ENCODE measurements at regions not wholly inside any gene's neighbourhood (a gene's known extent, or its start where the extent isn't known, plus 50 kb on each side); places are given as distances from the start of the nearest gene placed in this dataset.
"Not testable (repeated sequence)": the region's sequence is repeated elsewhere in the genome, so short reads cannot be mapped to it uniquely, and the experiment has no call there.

- no peaks in the 10 kb centered on the region for H3K36me3 ChIP-seq (ENCODE audit: control insufficient read depth in 2 of 2, insufficient read depth in 1 of 2, low read length in 2 of 2)
- CTCF ChIA-PET, result interaction anchor here (0.6 kb wide), 1 partner anchor 1439 kb away, joined by 4 read pairs; no protein-coding TSS in a partner anchor
- TF ChIP-seq ZNF404 (tag by site-specific recombination; IDR thresholded peaks at IDR 0.05) (no peak), ZEB2 (tag by site-specific recombination; IDR thresholded peaks at IDR 0.05) (no peak)
- H3K27ac ChIP-seq (ENCODE audit: extremely low read depth, low read depth, low read length), result no peak overlapping the region
- H3K9me3 ChIP-seq (ENCODE audit: control insufficient read depth, insufficient read depth, low read depth, low read length), result no peaks in the 10 kb centered on the region
- POLR2A ChIA-PET, result no interaction called here
- H3K4me1 ChIP-seq (ENCODE audit: control insufficient read depth, insufficient read depth, low read length), result no peaks in the 10 kb centered on the region
- H3K4me3 ChIP-seq (ENCODE audit: low read depth, low read length), result no peak overlapping the region
Measured at GRCh38 chr5:12522116-12522515, 617.9 kb upstream of the CTNND2 start.

GRCh38 chr5:12504983-12505382 is 600.7 kb upstream of the CTNND2 start:
- H3K4me1 ChIP-seq (ENCODE audit: control insufficient read depth, insufficient read depth, low read length); H3K4me3 ChIP-seq (ENCODE audit: low read depth, low read length); POLR2A ChIA-PET; H3K9me3 ChIP-seq (ENCODE audit: control insufficient read depth, insufficient read depth, low read depth, low read length); CTCF ChIA-PET; H3K36me3 ChIP-seq (ENCODE audit: control insufficient read depth in 2 of 2, insufficient read depth in 1 of 2, low read length in 2 of 2); H3K27ac ChIP-seq (ENCODE audit: extremely low read depth, low read depth, low read length): not testable (repeated sequence)

GRCh38 chr5:12488161-12488560 is 583.9 kb upstream of the CTNND2 start:
- POLR2A ChIA-PET, result no interaction called here
- no peaks in the 10 kb centered on the region for H3K9me3 ChIP-seq (ENCODE audit: control insufficient read depth, insufficient read depth, low read depth, low read length)
- no peak overlapping the region for H3K4me3 ChIP-seq (ENCODE audit: low read depth, low read length)
- TF ChIP-seq HIC1 (tag by site-specific recombination; IDR thresholded peaks at IDR 0.05), result no peak
- no peak for TF ChIP-seq ZNF148 (tag by site-specific recombination; IDR thresholded peaks at IDR 0.05; ENCODE audit: borderline replicate concordance)
- TF ChIP-seq ZNF664 (tag by site-specific recombination; IDR thresholded peaks at IDR 0.05), result no peak
- TF ChIP-seq ZNF777 (tag by site-specific recombination; IDR thresholded peaks at IDR 0.05; ENCODE audit: borderline replicate concordance), result no peak
- TF ChIP-seq ZNF571 (tag by site-specific recombination; IDR thresholded peaks at IDR 0.05), result no peak
- no peak for TF ChIP-seq ZNF174 (tag by site-specific recombination; IDR thresholded peaks at IDR 0.05)
- TF ChIP-seq ZFP37 (tag by site-specific recombination; IDR thresholded peaks at IDR 0.05), result no peak
- TF ChIP-seq ZSCAN18 (tag by site-specific recombination; IDR thresholded peaks at IDR 0.05), result no peak
- no peak for TF ChIP-seq ZNF302 (tag by site-specific recombination; IDR thresholded peaks at IDR 0.05; ENCODE audit: low read depth)
- TF ChIP-seq ELK4 (IDR thresholded peaks at IDR 0.05; ENCODE audit: borderline replicate concordance, low read depth, low read length), result no peak
- no peak for TF ChIP-seq ZBTB49 (tag by site-specific recombination; IDR thresholded peaks at IDR 0.05; ENCODE audit: low read depth)
- H3K36me3 ChIP-seq (ENCODE audit: control insufficient read depth in 2 of 2, insufficient read depth in 1 of 2, low read length in 2 of 2), result no peaks in the 10 kb centered on the region
- H3K27ac ChIP-seq (ENCODE audit: extremely low read depth, low read depth, low read length), result no peak overlapping the region
- no peaks in the 10 kb centered on the region for H3K4me1 ChIP-seq (ENCODE audit: control insufficient read depth, insufficient read depth, low read length)
- CTCF ChIA-PET, result no interaction called here
